ENCODE measurements at regions not wholly inside any gene's neighbourhood (a gene's known extent, or its start where the extent isn't known, plus 50 kb on each side); places are given as distances from the start of the nearest gene placed in this dataset.

DNA sequence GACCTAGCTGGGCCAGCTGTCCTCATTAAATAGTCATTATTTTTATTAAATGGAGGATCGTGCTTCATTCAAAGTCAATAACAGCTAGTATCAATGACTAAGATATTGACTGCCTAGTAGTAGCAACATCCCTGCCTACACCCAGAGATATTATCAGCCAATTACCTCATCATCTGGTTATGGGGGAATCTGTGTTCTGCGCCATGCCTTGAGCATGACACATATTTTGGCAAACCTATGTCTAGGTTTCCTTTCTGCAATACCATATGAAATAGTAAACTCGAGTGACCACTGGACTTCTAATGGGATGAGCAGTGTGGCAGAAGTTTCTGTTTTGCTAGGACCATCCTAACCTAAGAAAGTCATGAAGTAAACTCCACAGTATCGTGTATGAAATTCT lies 50.0 kb upstream of the AADAT start:
- DNase-seq (ENCODE audit: low read depth in 4 of 4, low spot score in 2 of 4) = no peak

Measured in left renal cortex interstitium (tissue), 4 donors.